GM12873 (cell line): ENCODE measurements at regions not wholly inside any gene's neighbourhood (a gene's known extent, or its start where the extent isn't known, plus 50 kb on each side); places are given as distances from the start of the nearest gene placed in this dataset.

Experiments used
- TF ChIP-seq, protein P1 (sequence below): IDR thresholded peaks from 2 replicates; pipeline ENCODE4 v1.5.1; 2012; ENCODE audit warnings: low read depth, mild to moderate bottlenecking, moderate library complexity, low read length, control low read depth; ENCODE audit not compliant: insufficient read depth; ENCODE audit errors: missing control alignments

DNA sequence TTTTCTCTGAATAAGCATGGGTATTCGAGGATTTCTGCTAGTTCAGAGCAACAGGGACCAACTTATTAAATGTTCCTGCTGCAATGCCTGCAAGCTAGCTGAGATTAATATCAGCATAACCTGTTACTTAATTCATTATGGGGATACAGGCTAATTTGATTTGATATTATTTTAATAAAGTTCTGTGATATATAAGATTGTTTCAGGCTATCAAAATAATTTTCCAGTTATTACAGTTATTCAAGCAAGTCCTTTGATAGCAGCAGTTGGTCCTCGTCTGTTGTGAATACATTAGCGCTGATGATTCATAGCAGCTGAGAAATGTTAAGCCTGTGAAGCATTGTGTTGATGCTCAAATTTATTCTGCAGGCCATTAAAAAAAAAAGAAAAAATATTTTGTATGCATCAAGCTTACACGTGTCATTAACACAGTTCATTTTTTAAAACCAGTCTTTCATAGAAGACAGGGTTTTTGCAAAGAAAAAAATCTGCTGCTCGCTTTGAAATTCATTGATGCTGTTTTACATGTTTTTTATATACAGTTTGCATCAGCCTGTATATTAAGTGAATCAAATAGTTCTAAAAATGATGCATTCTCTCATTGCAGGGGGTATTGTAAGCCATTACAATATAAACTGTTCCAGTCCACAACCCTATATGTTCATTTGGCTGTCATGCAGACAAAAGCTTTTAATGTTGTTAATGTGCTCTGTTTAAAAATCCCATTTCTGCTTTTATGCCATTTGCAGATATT, 482.5 kb downstream of the BCL11A start:
- TF ChIP-seq, protein P1, sequence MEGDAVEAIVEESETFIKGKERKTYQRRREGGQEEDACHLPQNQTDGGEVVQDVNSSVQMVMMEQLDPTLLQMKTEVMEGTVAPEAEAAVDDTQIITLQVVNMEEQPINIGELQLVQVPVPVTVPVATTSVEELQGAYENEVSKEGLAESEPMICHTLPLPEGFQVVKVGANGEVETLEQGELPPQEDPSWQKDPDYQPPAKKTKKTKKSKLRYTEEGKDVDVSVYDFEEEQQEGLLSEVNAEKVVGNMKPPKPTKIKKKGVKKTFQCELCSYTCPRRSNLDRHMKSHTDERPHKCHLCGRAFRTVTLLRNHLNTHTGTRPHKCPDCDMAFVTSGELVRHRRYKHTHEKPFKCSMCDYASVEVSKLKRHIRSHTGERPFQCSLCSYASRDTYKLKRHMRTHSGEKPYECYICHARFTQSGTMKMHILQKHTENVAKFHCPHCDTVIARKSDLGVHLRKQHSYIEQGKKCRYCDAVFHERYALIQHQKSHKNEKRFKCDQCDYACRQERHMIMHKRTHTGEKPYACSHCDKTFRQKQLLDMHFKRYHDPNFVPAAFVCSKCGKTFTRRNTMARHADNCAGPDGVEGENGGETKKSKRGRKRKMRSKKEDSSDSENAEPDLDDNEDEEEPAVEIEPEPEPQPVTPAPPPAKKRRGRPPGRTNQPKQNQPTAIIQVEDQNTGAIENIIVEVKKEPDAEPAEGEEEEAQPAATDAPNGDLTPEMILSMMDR = no peak

DNA sequence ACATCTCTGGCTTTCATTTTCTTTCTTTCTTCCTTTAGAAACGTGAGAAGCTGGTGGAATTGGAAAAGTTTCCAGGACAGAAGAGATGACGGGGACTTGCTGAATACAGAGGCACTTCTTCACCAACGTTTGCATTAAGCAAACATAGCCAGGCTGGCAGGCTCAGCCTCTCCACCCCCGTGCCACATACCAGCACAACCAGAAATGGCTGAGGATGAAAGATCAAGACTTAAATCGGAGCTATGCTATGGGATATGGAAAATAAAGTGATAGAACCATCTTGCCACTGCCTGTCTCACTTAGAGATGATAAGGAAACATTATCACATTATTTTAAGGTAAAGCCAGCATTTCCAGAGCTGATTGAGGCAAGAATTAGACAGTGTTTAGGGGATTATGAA, 483.3 kb downstream of the BCL11A start:
- TF ChIP-seq, protein P1 = no peak

DNA sequence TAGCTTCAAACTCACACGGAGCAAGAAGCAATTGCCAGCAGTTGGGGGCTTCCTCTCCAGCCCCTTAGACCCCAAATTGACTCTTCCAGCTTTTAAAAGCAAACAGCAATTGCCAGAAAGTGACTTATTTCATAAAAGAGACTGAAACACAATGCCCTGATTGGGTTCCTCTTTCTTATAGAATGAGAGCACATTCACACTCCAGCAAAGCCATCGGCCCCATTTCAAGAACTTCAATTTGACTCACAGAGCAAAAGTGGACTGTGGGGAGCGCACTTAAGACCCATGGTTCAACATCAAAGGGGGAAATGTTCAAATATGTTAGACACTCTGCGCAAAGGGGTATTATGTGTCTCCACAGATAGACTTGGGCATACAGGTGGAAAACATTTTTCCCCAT, 484.7 kb downstream of the BCL11A start:
- TF ChIP-seq, protein P1 = no peak

DNA sequence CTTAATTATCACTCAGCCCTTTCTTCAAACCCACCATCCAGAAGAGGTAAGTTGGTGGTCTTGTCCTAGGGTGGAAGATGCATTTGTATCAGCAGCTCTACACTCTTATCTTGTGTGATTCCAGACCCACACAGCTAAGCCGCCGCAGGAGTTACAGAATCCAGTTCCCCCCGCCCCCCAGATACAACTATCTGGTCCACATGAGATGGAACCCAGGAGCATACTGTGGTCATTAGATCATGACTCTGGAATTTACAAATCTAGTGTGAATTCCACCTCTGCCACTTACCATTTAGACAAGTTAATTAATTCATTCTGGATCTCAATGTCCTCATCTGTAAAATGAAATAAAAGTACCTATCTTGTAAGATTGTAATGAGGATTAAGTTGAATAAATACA, 486.4 kb downstream of the BCL11A start:
- TF ChIP-seq, protein P1 = no peak

DNA sequence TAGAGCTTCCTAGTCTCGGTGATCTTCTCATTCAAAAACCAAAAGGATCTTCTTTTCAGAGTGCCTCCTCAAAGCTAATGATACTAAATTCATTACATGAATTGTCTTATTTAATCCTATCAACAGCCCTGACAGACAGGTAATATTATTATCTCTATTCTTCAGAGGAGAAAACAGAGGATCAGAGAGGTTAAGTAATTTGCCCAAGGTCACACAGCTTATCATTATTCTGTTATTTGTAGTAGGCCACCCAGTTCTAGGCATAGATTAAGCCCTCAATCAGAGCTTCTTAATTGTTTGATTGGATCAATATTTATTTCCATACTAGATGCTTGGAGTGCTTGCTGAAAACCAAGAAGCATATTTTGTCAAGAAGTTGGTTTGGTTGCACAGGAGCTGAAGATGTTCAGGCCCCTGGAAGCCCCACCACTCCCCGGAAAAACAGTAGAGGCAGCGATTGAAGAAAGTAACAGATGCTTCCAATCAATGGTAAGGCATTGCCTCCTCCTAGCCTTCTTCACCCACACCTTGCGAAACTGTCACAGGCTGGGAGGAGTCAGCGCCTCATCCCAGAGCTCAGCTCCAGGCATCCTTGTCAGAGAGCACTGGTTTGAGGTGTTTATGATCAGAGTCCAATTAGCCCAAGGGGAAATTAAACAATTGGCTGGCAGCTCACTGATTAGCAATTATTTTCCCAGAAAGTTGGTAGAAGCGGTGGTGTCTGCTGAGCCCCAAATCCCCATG, 487.2 kb downstream of the BCL11A start:
- TF ChIP-seq, protein P1 = no peak

DNA sequence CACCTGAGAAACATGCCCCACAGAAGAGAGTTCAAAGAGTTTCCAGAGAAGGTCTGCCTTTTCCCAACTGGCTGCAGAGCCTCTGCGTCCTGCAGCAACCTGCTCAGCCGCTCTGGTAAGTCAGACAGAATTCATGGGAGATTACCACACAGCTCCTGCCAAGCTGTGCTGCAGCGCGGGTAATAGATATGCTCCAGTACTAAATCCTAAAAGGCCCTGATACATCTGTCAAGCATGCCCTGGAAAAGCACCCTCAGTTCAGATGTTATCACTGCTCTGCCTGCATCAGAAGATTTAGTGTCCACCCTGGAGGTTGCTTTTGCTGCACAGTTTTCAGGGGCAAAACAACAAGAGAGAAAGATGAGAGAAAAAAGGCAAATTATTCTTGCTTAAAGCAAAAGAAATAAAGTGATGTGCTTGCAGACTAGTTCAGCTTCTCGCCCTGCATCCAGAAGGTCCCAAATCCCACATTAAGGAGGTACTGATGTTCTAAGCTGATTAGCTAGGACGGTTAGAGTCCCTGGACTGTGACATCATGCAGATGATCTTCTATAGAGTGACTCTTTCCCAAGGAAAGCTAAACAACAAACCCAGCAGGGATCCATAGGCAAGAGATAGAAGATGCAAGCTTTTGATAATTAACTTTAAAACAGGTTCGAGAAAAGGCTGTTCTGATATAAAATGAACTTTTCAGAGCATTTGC, 488.6 kb downstream of the BCL11A start:
- TF ChIP-seq, protein P1 = no peak

DNA sequence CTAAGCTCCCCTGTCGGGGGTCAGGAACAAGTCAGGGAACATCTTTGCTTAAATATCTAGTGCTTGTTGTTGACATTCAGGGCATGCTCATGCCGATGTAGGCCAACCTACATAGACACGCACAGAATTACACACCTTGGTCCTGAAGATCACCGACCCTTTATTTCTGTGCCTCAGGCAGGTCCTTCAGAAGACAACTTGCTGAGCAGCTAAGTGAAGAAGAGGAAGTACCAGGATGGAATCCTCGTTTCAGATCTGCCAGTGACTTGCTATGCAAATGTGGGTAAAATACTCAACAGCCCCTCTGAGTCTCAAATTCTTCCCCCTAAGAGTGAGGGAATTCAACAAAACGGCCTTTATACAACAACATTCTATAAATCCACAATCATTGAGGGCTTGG, 494.7 kb downstream of the BCL11A start:
- TF ChIP-seq, protein P1 = no peak
